Epithelial cell of esophagus (primary cell): ENCODE measurements at regions not wholly inside any gene's neighbourhood (a gene's known extent, or its start where the extent isn't known, plus 50 kb on each side); places are given as distances from the start of the nearest gene placed in this dataset.

Source experiments
- DNase-seq: peaks from one replicate; pipeline ENCODE4 v3.0.0; 2010; ENCODE audit warnings: low read depth
- H3K4me3 ChIP-seq: 2 replicates; pipeline ENCODE4 v1.5.1; 2011; ENCODE audit warnings: mild to moderate bottlenecking, low read length, control low read depth
- CTCF ChIP-seq: IDR thresholded peaks from 2 replicates; pipeline ENCODE4 v1.5.1; 2011; ENCODE audit warnings: low read depth, mild to moderate bottlenecking, low read length, control low read depth, inconsistent platforms; ENCODE audit not compliant: insufficient read depth; ENCODE audit errors: missing control alignments

DNA sequence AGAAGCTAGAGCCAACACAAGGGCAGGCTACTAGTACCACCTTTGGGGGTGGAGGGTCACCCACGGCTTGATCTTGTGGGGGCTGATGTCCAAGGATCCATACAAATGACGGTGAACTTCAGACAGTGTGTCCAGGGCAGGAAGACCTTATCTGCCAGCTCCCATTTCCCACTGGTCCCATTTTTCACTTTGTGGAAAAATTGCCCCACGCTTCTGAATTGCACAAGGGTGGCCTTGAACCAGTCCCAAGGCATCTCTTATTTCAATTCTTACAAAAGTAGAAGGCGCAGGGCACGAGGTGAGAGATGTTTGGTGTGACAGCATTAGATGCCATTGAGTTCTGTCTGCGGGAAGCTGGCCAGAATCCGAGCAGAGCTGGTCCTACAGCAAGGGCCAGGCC lies 252.7 kb upstream of the CELF2 start:
- no peak for DNase-seq
- no peak overlapping the region for H3K4me3 ChIP-seq
- TF ChIP-seq CTCF, result no peak

GRCh38 chr10:10772411-10772810 lies 245.3 kb upstream of the CELF2 start:
- no peak for TF ChIP-seq CTCF
- no peak overlapping the region for H3K4me3 ChIP-seq
- no peak for DNase-seq

GRCh38 chr10:10772874-10773508 lies 244.7 kb upstream of the CELF2 start:
- H3K4me3 ChIP-seq, result no peak overlapping the region
- TF ChIP-seq CTCF, result no peak
- DNase-seq, result no peak

GRCh38 chr10:10774416-10774815 lies 243.3 kb upstream of the CELF2 start:
- DNase-seq, result no peak
- TF ChIP-seq CTCF, result no peak
- H3K4me3 ChIP-seq, result no peak overlapping the region

DNA sequence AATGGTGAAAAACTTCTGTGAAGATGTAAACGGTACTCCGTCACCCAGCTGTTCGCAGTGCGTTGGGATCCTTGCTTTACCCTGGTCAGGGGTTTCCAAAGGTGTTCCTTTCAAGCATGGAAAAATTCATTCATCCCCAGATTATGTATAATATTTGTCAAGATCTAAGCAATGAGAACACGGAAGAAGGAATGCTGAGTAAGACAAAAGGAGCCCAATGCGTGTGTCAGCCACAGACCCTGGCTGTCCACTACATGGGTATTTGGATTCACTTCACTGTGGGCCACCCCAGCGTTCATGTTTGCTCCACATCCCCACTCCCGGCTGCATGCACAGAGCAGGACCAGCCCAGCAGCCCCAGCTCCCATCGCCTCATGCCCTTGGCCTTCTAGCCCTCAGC lies 241.3 kb upstream of the CELF2 start:
- TF ChIP-seq CTCF, result no peak
- H3K4me3 ChIP-seq, result no peak overlapping the region
- no peak for DNase-seq

DNA sequence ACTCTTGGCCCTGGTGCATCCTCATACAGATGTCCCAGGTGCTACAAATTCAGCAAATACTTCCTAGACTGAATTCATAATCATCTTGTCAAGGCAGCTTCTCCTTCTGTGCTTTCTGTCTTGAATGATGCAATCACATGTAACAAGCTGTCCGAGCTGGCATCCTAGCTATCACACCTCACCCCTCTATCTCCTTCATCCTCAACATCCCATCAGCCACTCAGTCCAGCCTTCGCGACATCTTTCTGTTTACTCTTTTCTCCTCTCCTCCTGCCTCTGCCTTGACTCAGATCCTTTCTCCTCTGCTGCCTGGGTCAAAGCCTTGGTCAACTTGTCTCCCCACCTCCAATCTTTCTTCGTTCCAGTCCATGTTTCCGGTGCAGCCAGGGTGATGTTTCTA lies 240.4 kb upstream of the CELF2 start:
- no peak for TF ChIP-seq CTCF
- H3K4me3 ChIP-seq, result no peak overlapping the region
- no peak for DNase-seq

DNA sequence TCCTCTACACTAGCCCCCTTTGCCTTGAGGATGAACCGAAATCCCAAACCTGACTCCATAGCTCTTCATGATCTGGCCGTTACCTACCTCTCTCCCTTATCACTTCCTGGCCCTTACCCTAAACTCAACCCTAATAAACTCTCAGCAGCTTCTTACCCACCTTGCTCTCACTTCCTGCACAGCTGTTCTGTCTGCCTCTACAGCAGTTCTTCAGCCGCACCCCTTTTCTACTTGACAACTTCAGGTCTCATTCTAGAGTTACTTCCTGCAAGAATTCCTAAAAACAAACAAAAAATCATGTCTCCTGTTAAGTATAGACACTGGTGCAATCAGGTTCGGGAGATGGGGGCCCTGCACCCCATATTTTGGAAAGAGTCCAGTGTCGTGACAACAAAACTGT lies 239.9 kb upstream of the CELF2 start:
- DNase-seq, result no peak
- no peak overlapping the region for H3K4me3 ChIP-seq
- TF ChIP-seq CTCF, result no peak
